ENCODE measurements at regions not wholly inside any gene's neighbourhood (a gene's known extent, or its start where the extent isn't known, plus 50 kb on each side); places are given as distances from the start of the nearest gene placed in this dataset.

DNA sequence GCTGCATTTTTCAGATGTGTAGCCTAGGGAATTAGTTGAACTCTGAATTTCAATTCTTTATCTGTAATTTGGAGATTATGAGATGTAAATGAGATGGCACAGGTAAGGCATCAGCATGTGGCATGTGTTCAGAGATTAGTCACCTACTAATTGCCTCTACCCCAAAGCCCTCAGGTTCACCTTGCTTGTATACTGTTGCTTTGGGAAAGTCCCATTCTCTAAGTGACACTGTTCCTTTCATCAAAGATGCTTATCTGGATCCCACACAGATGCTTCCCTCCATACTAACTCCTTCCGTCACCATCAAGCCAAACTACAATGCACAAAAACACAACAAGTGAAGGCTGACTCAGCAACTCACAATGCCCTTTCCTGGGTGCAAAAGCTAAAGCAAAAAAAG is 143.7 kb downstream of the LRATD1 start:
- TF ChIP-seq CBX3 (IDR thresholded peaks at IDR 0.05; ENCODE audit: borderline replicate concordance, low read depth): no peak
- TF ChIP-seq, protein P1, sequence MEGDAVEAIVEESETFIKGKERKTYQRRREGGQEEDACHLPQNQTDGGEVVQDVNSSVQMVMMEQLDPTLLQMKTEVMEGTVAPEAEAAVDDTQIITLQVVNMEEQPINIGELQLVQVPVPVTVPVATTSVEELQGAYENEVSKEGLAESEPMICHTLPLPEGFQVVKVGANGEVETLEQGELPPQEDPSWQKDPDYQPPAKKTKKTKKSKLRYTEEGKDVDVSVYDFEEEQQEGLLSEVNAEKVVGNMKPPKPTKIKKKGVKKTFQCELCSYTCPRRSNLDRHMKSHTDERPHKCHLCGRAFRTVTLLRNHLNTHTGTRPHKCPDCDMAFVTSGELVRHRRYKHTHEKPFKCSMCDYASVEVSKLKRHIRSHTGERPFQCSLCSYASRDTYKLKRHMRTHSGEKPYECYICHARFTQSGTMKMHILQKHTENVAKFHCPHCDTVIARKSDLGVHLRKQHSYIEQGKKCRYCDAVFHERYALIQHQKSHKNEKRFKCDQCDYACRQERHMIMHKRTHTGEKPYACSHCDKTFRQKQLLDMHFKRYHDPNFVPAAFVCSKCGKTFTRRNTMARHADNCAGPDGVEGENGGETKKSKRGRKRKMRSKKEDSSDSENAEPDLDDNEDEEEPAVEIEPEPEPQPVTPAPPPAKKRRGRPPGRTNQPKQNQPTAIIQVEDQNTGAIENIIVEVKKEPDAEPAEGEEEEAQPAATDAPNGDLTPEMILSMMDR (IDR thresholded peaks at IDR 0.05 in 2 of 3, conservative IDR thresholded peaks at IDR 0.05 in 1 of 3; ENCODE audit: control insufficient read depth in 2 of 3, extremely low read depth in 1 of 3, insufficient read depth in 1 of 3, low read depth in 3 of 3, low read length in 3 of 3): no peak
- TF ChIP-seq ZBTB11 (CRISPR knock-in tag; IDR thresholded peaks at IDR 0.05): no peak
- no peak for TF ChIP-seq NFYB (IDR thresholded peaks at IDR 0.05; ENCODE audit: insufficient read depth, low read depth, low read length)
- no peak for TF ChIP-seq IKZF1 (conservative IDR thresholded peaks at IDR 0.05)
- TF ChIP-seq RB1 (IDR thresholded peaks at IDR 0.05; ENCODE audit: borderline replicate concordance): no peak
- TF ChIP-seq POLR2A (IDR thresholded peaks at IDR 0.05; ENCODE audit: low read depth, low read length): no peak

Measured in GM12878 (cell line).